Suprapubic skin (tissue), 4 donors: ENCODE measurements at regions not wholly inside any gene's neighbourhood (a gene's known extent, or its start where the extent isn't known, plus 50 kb on each side); places are given as distances from the start of the nearest gene placed in this dataset.

Experiments
- DNase-seq, 2 donors: peaks; one replicate each; pipeline ENCODE4 v3.0.0-alpha.2; 2019; ENCODE audit warnings: low spot score in 2 of 2
- H3K27ac ChIP-seq: fragments of 200-600 bp; sonication (generic); one replicate; pipeline ENCODE4 v1.5.1; 2019
- H3K27me3 ChIP-seq: fragments of 200-600 bp; sonication (generic); one replicate; pipeline ENCODE4 v1.5.1; 2019
- H3K36me3 ChIP-seq: fragments of 200-600 bp; sonication (generic); one replicate; pipeline ENCODE4 v1.5.1; 2019
- H3K4me1 ChIP-seq: fragments of 200-600 bp; sonication (generic); one replicate; pipeline ENCODE4 v1.5.1; 2019
- H3K4me3 ChIP-seq: fragments of 200-600 bp; sonication (generic); one replicate; pipeline ENCODE4 v1.5.1; 2019; ENCODE audit warnings: mild to moderate bottlenecking
- H3K9me3 ChIP-seq: fragments of 200-600 bp; sonication (generic); one replicate; pipeline ENCODE4 v1.5.1; 2019
- EP300 ChIP-seq: sonication (generic); formaldehyde crosslinking; IDR thresholded peaks from one replicate; pipeline ENCODE4 v1.6.1; 2017; ENCODE audit warnings: antibody characterized with exemption
- POLR2A ChIP-seq, 2 donors: fragments of 450-650 bp; IDR thresholded peaks; one replicate each; pipeline ENCODE4 v1.6.1; 2017; ENCODE audit warnings: antibody characterized with exemption in 2 of 2, mild to moderate bottlenecking in 2 of 2, moderate library complexity in 2 of 2
- POLR2AphosphoS5 ChIP-seq, 3 donors: sonication (generic); formaldehyde crosslinking; IDR thresholded peaks; one replicate each; pipeline ENCODE4 v1.6.1; 2017; ENCODE audit warnings: antibody characterized with exemption in 3 of 3
- WGBS: methylation state at CpG from one replicate; pipeline ENCODE4 v1.1.5; 2018; 5-methylcytosine and 5-hydroxymethylcytosine counted together
- TF ChIP-seq, protein P1 (sequence below), 2 donors: fragments of 200-600 bp in 1 of 2; fragments of 450-650 bp in 1 of 2; sonication (generic) in 1 of 2; IDR thresholded peaks; one replicate each; pipeline ENCODE4 v1.5.1; 2016 to 2019; ENCODE audit warnings: antibody characterized with exemption in 2 of 2, mild to moderate bottlenecking in 1 of 2, moderate library complexity in 1 of 2

DNA sequence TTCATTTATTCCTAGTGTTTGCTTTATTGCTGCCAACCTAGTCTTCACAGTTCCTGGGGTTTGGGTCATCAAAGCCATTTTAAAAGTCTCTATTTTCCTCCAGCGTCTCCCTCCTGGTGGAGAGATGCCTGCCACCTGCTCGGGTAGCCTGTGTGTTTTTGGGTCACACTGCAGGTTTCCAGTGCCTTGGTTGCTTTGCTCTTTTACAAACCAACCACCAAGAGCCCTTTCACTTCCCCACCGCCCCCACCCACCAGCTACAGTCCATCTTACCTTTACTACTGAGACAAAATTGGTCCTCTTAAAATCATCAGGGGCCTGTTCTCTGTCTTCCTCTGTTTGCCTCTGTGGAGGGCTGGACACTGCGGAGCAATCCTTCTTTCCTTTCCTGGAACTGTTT, 280.5 kb upstream of the GATB start:
- 86% methylated on average over 4 of the region's 4 CpGs for WGBS
- H3K4me1 ChIP-seq = peaks cover 7% of the 10 kb centered on the region

DNA sequence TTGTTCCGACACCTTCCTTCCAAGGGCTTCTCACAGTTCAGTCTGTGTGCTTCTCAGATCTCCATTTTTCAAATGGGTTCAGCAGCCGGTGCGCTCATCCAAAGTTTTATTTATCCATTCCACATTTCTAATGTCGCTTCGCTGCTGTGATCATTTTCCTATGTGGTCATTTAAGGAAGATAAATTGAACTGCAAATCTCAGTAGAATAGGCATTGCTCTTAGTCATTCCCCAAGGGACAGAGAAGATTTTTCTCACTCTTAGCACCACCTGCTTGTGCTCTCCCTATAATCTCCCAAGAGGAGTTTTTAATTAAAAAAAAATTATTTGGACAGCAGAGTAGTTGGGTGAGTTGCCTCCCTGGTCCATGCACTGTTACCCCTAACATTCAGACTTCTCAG, 278.9 kb upstream of the GATB start:
- Histone ChIP-seq H3K27me3 (no peaks in the 10 kb centered on the region), H3K4me1 (no peaks in the 10 kb centered on the region), H3K9me3 (no peaks in the 10 kb centered on the region), H3K4me3 (no peak overlapping the region), H3K36me3 (no peaks in the 10 kb centered on the region), H3K27ac (no peak overlapping the region)
- TF ChIP-seq, protein P1, sequence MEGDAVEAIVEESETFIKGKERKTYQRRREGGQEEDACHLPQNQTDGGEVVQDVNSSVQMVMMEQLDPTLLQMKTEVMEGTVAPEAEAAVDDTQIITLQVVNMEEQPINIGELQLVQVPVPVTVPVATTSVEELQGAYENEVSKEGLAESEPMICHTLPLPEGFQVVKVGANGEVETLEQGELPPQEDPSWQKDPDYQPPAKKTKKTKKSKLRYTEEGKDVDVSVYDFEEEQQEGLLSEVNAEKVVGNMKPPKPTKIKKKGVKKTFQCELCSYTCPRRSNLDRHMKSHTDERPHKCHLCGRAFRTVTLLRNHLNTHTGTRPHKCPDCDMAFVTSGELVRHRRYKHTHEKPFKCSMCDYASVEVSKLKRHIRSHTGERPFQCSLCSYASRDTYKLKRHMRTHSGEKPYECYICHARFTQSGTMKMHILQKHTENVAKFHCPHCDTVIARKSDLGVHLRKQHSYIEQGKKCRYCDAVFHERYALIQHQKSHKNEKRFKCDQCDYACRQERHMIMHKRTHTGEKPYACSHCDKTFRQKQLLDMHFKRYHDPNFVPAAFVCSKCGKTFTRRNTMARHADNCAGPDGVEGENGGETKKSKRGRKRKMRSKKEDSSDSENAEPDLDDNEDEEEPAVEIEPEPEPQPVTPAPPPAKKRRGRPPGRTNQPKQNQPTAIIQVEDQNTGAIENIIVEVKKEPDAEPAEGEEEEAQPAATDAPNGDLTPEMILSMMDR (IDR thresholded peaks at IDR 0.05) = no peak
- TF ChIP-seq EP300 = no peak
- TF ChIP-seq POLR2AphosphoS5 (IDR thresholded peaks at IDR 0.05) = no peak
- TF ChIP-seq POLR2A (IDR thresholded peaks at IDR 0.05) = no peak
- no peak for DNase-seq
- WGBS = 79% methylated on average over 5 of the region's 5 CpGs

More for the DNA sequence above, 280.5 kb upstream of the GATB start:
- H3K36me3 ChIP-seq = no peaks in the 10 kb centered on the region
- no peak overlapping the region for H3K27ac ChIP-seq
- no peak overlapping the region for H3K4me3 ChIP-seq
- H3K9me3 ChIP-seq = no peaks in the 10 kb centered on the region
- H3K27me3 ChIP-seq = peaks cover 8% of the 10 kb centered on the region
- TF ChIP-seq, protein P1 (IDR thresholded peaks at IDR 0.05) = no peak
- TF ChIP-seq POLR2A (IDR thresholded peaks at IDR 0.05) (no peak), POLR2AphosphoS5 (IDR thresholded peaks at IDR 0.05) (no peak), EP300 (no peak)
- no peak for DNase-seq

DNA sequence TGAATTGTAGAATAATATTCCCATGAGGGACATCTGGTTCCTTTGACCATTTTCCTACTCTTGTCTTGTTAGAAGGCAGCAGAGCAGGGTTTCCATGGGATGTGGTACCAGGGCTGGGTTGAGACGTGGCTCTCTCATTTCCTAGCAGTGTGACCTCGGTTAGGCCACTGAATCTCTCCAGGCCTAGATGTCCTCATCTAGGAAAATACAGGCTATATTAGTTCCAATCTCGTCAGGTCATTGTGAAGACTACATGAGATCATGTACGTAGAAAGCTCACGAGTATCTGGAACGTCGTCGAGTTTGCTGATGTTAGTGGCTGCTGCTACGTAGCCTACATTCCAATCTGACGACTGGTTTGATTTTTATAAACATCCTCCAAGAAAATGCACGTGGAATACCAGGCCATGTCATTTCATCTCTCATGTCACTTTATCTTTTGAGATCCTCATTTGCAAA, 278.2 kb upstream of the GATB start:
- Histone ChIP-seq H3K4me1 (no peaks in the 10 kb centered on the region), H3K36me3 (no peaks in the 10 kb centered on the region), H3K9me3 (no peaks in the 10 kb centered on the region), H3K27ac (no peak overlapping the region), H3K4me3 (no peak overlapping the region), H3K27me3 (no peaks in the 10 kb centered on the region)
- 84% methylated on average over 11 of the region's 11 CpGs for WGBS
- TF ChIP-seq, protein P1 (IDR thresholded peaks at IDR 0.05) = no peak
- TF ChIP-seq EP300 (peak; percentile 87), POLR2A (IDR thresholded peaks at IDR 0.05) (no peak), POLR2AphosphoS5 (IDR thresholded peaks at IDR 0.05) (no peak)
- DNase-seq = no peak

DNA sequence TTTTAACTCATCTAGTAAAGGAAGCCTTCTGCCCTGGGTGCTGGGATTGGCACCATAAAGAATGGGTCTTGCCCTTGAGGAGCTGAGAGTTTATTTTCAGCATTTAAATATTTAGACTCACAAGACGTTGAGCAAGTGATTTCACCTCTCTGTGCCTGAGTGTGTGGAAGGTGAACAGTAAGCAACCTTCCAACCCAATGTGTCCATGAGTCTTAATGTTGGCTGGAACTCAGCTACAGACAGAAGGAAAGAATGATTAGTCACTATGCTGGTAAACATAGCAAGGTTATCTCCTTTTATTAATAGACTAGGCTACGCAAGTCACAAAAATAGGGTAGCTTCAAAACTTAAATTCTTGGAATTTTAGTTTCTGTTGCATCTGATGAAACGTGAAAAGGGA, 277.4 kb upstream of the GATB start:
- Histone ChIP-seq H3K4me1 (no peaks in the 10 kb centered on the region), H3K4me3 (no peak overlapping the region), H3K9me3 (no peaks in the 10 kb centered on the region), H3K27me3 (no peaks in the 10 kb centered on the region), H3K27ac (no peak overlapping the region), H3K36me3 (no peaks in the 10 kb centered on the region)
- TF ChIP-seq EP300 (peak; percentile 42), POLR2A (IDR thresholded peaks at IDR 0.05) (no peak)
- 75% methylated on average over 3 of the region's 3 CpGs for WGBS
- DNase-seq = no peak

DNA sequence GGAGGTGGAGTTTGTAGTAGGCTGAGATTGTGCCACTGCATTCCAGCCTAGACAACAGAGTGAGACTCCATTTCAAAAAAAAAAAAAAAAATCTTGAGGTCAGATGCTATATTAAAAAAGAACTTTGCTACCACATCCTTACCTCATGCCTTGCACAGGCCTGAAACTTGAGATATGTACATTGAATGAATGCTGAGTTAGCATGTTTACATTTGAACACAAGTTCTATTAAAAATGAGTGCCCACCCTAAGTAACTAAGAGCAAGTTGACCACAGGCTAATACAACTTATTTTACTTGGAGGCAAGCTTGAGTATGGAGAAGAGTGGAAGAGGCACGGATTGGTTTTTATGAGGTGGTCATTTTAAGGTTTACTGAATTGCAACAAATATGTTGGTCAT, 276.6 kb upstream of the GATB start:
- TF ChIP-seq POLR2A (IDR thresholded peaks at IDR 0.05) (no peak), EP300 (no peak), POLR2AphosphoS5 (IDR thresholded peaks at IDR 0.05) (no peak)
- TF ChIP-seq, protein P1 (IDR thresholded peaks at IDR 0.05) = no peak
- Histone ChIP-seq H3K4me1 (no peaks in the 10 kb centered on the region), H3K36me3 (no peaks in the 10 kb centered on the region), H3K27me3 (no peaks in the 10 kb centered on the region), H3K27ac (no peak overlapping the region), H3K4me3 (no peak overlapping the region), H3K9me3 (no peaks in the 10 kb centered on the region)
- WGBS = 85% methylated on average over 1 of the region's 1 CpG
- DNase-seq = no peak

DNA sequence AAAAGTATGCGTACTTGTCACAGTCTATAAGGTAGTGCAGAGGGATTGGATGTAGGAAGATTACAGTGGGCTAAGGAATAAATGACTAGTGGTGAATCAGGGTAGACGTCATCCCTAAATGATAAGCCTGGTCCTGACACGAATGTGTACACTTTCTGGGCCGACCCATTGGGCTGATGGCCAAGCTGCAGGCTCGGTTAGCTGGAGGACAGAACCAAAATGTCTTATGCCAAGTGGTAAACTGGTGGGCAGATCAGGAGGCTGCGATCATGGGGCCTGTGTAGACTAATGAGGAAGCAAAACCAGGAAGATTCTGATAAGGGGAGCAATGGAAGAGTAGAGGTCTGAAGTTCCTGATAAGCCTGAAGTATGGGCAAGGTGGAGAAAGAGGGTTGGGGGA, 272.8 kb upstream of the GATB start:
- no peak overlapping the region for H3K4me3 ChIP-seq
- H3K4me1 ChIP-seq = no peaks in the 10 kb centered on the region
- no peak overlapping the region for H3K27ac ChIP-seq
- H3K36me3 ChIP-seq = no peaks in the 10 kb centered on the region
- no peak for DNase-seq
- 85% methylated on average over 6 of the region's 6 CpGs for WGBS
- H3K27me3 ChIP-seq = no peaks in the 10 kb centered on the region
- no peak for TF ChIP-seq POLR2A (IDR thresholded peaks at IDR 0.05)
- no peaks in the 10 kb centered on the region for H3K9me3 ChIP-seq
